ENCODE measurements at regions not wholly inside any gene's neighbourhood (a gene's known extent, or its start where the extent isn't known, plus 50 kb on each side); places are given as distances from the start of the nearest gene placed in this dataset.
"Not testable (repeated sequence)": the region's sequence is repeated elsewhere in the genome, so short reads cannot be mapped to it uniquely, and the experiment has no call there.

- no peak for ATAC-seq
- H3K36me3 Mint-ChIP-seq, result no peaks in the 10 kb centered on the region
- H3K27ac Mint-ChIP-seq, result no peak overlapping the region
- no peak for DNase-seq (ENCODE audit: low spot score in 2 of 2)
- H3K4me3 Mint-ChIP-seq, result no peak overlapping the region
- no peaks in the 10 kb centered on the region for H3K4me1 Mint-ChIP-seq
- H3K9me3 Mint-ChIP-seq, result no peaks in the 10 kb centered on the region
Observed at GRCh38 chr12:19912991-19913390, 455.3 kb upstream of the PDE3A start.

GRCh38 chr12:19915392-19916195 is 452.7 kb upstream of the PDE3A start:
- H3K27ac Mint-ChIP-seq, result no peak overlapping the region
- no peaks in the 10 kb centered on the region for H3K4me1 Mint-ChIP-seq
- H3K36me3 Mint-ChIP-seq, result no peaks in the 10 kb centered on the region
- no peak overlapping the region for H3K4me3 Mint-ChIP-seq
- DNase-seq (ENCODE audit: low spot score in 2 of 2) (no peak), ATAC-seq (no peak)
- H3K9me3 Mint-ChIP-seq, result no peaks in the 10 kb centered on the region

- Mint-ChIP-seq H3K4me1 (no peaks in the 10 kb centered on the region), H3K9me3 (no peaks in the 10 kb centered on the region), H3K4me3 (no peak overlapping the region), H3K27ac (no peak overlapping the region), H3K36me3 (no peaks in the 10 kb centered on the region)
- DNase-seq (ENCODE audit: low spot score in 2 of 2), result no peak
- ATAC-seq, result no peak
Observed at GRCh38 chr12:19916196-19916753, 452.1 kb upstream of the PDE3A start.

- H3K36me3 Mint-ChIP-seq, result no peaks in the 10 kb centered on the region
- H3K4me3 Mint-ChIP-seq, result no peak overlapping the region
- H3K9me3 Mint-ChIP-seq, result no peaks in the 10 kb centered on the region
- ATAC-seq (no peak), DNase-seq (ENCODE audit: low spot score in 2 of 2) (no peak)
- H3K27ac Mint-ChIP-seq, result no peak overlapping the region
- no peaks in the 10 kb centered on the region for H3K4me1 Mint-ChIP-seq
Observed at GRCh38 chr12:19916974-19917373, 451.4 kb upstream of the PDE3A start.

- not testable (repeated sequence) for H3K36me3 Mint-ChIP-seq; H3K9me3 Mint-ChIP-seq; H3K4me3 Mint-ChIP-seq; ATAC-seq; H3K27ac Mint-ChIP-seq; DNase-seq (ENCODE audit: low spot score in 2 of 2); H3K4me1 Mint-ChIP-seq
Observed at GRCh38 chr12:19921716-19922115, 446.6 kb upstream of the PDE3A start.

GRCh38 chr12:19922717-19923116 is 445.6 kb upstream of the PDE3A start:
- Mint-ChIP-seq H3K36me3 (no peaks in the 10 kb centered on the region), H3K27ac (no peak overlapping the region), H3K4me3 (no peak overlapping the region), H3K4me1 (no peaks in the 10 kb centered on the region), H3K9me3 (no peaks in the 10 kb centered on the region)
- ATAC-seq (no peak), DNase-seq (ENCODE audit: low spot score in 2 of 2) (no peak)

- no peak overlapping the region for H3K4me3 Mint-ChIP-seq
- no peaks in the 10 kb centered on the region for H3K9me3 Mint-ChIP-seq
- DNase-seq (ENCODE audit: low spot score in 2 of 2) (no peak), ATAC-seq (no peak)
- H3K36me3 Mint-ChIP-seq, result no peaks in the 10 kb centered on the region
- no peak overlapping the region for H3K27ac Mint-ChIP-seq
- no peaks in the 10 kb centered on the region for H3K4me1 Mint-ChIP-seq
Observed at GRCh38 chr12:19924360-19924759, 444.0 kb upstream of the PDE3A start.

- no peaks in the 10 kb centered on the region for H3K4me1 Mint-ChIP-seq
- no peak overlapping the region for H3K4me3 Mint-ChIP-seq
- H3K36me3 Mint-ChIP-seq, result no peaks in the 10 kb centered on the region
- DNase-seq (ENCODE audit: low spot score in 2 of 2), result no peak
- H3K27ac Mint-ChIP-seq, result no peak overlapping the region
- H3K9me3 Mint-ChIP-seq, result no peaks in the 10 kb centered on the region
- ATAC-seq, result no peak
Observed at GRCh38 chr12:19925841-19926240, 442.5 kb upstream of the PDE3A start.

GRCh38 chr12:19926266-19926665 is 442.1 kb upstream of the PDE3A start:
- no peak for ATAC-seq

GRCh38 chr12:19927661-19928060 is 440.7 kb upstream of the PDE3A start:
- H3K4me1 Mint-ChIP-seq, result no peaks in the 10 kb centered on the region
- DNase-seq (ENCODE audit: low spot score in 2 of 2), result no peak
- no peak overlapping the region for H3K27ac Mint-ChIP-seq
- H3K36me3 Mint-ChIP-seq, result no peaks in the 10 kb centered on the region
- no peaks in the 10 kb centered on the region for H3K9me3 Mint-ChIP-seq
- no peak for ATAC-seq
- H3K4me3 Mint-ChIP-seq, result no peak overlapping the region

More at GRCh38 chr12:19926266-19926665, 442.1 kb upstream of the PDE3A start:
- Mint-ChIP-seq H3K4me1 (no peaks in the 10 kb centered on the region), H3K27ac (no peak overlapping the region), H3K9me3 (no peaks in the 10 kb centered on the region), H3K36me3 (no peaks in the 10 kb centered on the region), H3K4me3 (no peak overlapping the region)
- DNase-seq (ENCODE audit: low spot score in 2 of 2), result no peak

- Mint-ChIP-seq H3K9me3 (no peaks in the 10 kb centered on the region), H3K4me1 (no peaks in the 10 kb centered on the region), H3K4me3 (no peak overlapping the region), H3K27ac (no peak overlapping the region), H3K36me3 (no peaks in the 10 kb centered on the region)
- ATAC-seq (no peak), DNase-seq (ENCODE audit: low spot score in 2 of 2) (no peak)
Observed at GRCh38 chr12:19932413-19932812, 435.9 kb upstream of the PDE3A start.

GRCh38 chr12:19933924-19934323 is 434.4 kb upstream of the PDE3A start:
- no peaks in the 10 kb centered on the region for H3K36me3 Mint-ChIP-seq
- DNase-seq (ENCODE audit: low spot score in 2 of 2), result no peak

GRCh38 chr12:19937161-19937560 is 431.2 kb upstream of the PDE3A start:
- no peak for DNase-seq (ENCODE audit: low spot score in 2 of 2)
- no peaks in the 10 kb centered on the region for H3K4me1 Mint-ChIP-seq
- no peak overlapping the region for H3K4me3 Mint-ChIP-seq
- ATAC-seq, result no peak
- H3K27ac Mint-ChIP-seq, result no peak overlapping the region
- no peaks in the 10 kb centered on the region for H3K9me3 Mint-ChIP-seq
- H3K36me3 Mint-ChIP-seq, result no peaks in the 10 kb centered on the region

More at GRCh38 chr12:19933924-19934323, 434.4 kb upstream of the PDE3A start:
- H3K27ac Mint-ChIP-seq, result no peak overlapping the region
- no peak overlapping the region for H3K4me3 Mint-ChIP-seq
- no peaks in the 10 kb centered on the region for H3K4me1 Mint-ChIP-seq
- no peaks in the 10 kb centered on the region for H3K9me3 Mint-ChIP-seq
- no peak for ATAC-seq

GRCh38 chr12:19938031-19938430 is 430.3 kb upstream of the PDE3A start:
- no peak for ATAC-seq
- no peaks in the 10 kb centered on the region for H3K9me3 Mint-ChIP-seq
- H3K4me3 Mint-ChIP-seq, result no peak overlapping the region

GRCh38 chr12:19938491-19938890 is 429.8 kb upstream of the PDE3A start:
- Mint-ChIP-seq H3K4me1 (no peaks in the 10 kb centered on the region), H3K4me3 (no peak overlapping the region), H3K9me3 (no peaks in the 10 kb centered on the region), H3K36me3 (no peaks in the 10 kb centered on the region), H3K27ac (no peak overlapping the region)
- no peak for ATAC-seq
- no peak for DNase-seq (ENCODE audit: low spot score in 2 of 2)

More at GRCh38 chr12:19938031-19938430, 430.3 kb upstream of the PDE3A start:
- Mint-ChIP-seq H3K36me3 (no peaks in the 10 kb centered on the region), H3K27ac (no peak overlapping the region), H3K4me1 (no peaks in the 10 kb centered on the region)
- no peak for DNase-seq (ENCODE audit: low spot score in 2 of 2)

- no peaks in the 10 kb centered on the region for H3K4me1 Mint-ChIP-seq
- no peak overlapping the region for H3K4me3 Mint-ChIP-seq
- ATAC-seq (no peak), DNase-seq (ENCODE audit: low spot score in 2 of 2) (no peak)
- no peak overlapping the region for H3K27ac Mint-ChIP-seq
- no peaks in the 10 kb centered on the region for H3K9me3 Mint-ChIP-seq
- no peaks in the 10 kb centered on the region for H3K36me3 Mint-ChIP-seq
Observed at GRCh38 chr12:19940267-19940666, 428.1 kb upstream of the PDE3A start.
